GM13976 (cell line): ENCODE measurements at regions not wholly inside any gene's neighbourhood (a gene's known extent, or its start where the extent isn't known, plus 50 kb on each side); places are given as distances from the start of the nearest gene placed in this dataset.
"Not testable (repeated sequence)": the region's sequence is repeated elsewhere in the genome, so short reads cannot be mapped to it uniquely, and the experiment has no call there.

Source experiments
- DNase-seq: peaks from one replicate; pipeline ENCODE4 v3.0.0; 2012; ENCODE audit warnings: low spot score
- CTCF ChIP-seq: IDR thresholded peaks from 2 replicates; pipeline ENCODE4 v1.5.1; 2012; ENCODE audit warnings: borderline replicate concordance, mild to moderate bottlenecking; ENCODE audit not compliant: insufficient read depth; ENCODE audit errors: extremely low read depth, missing control alignments, control extremely low read depth
- in situ Hi-C: fragments of 300-500 bp; cut with MboI; formaldehyde crosslinking; loops from one replicate; pipeline ENCODE4 v1.12.0; 2022; ENCODE audit warnings: low sequenced_read_pairs, mixed read lengths, inconsistent platforms; ENCODE audit not compliant: unreplicated experiment

DNA sequence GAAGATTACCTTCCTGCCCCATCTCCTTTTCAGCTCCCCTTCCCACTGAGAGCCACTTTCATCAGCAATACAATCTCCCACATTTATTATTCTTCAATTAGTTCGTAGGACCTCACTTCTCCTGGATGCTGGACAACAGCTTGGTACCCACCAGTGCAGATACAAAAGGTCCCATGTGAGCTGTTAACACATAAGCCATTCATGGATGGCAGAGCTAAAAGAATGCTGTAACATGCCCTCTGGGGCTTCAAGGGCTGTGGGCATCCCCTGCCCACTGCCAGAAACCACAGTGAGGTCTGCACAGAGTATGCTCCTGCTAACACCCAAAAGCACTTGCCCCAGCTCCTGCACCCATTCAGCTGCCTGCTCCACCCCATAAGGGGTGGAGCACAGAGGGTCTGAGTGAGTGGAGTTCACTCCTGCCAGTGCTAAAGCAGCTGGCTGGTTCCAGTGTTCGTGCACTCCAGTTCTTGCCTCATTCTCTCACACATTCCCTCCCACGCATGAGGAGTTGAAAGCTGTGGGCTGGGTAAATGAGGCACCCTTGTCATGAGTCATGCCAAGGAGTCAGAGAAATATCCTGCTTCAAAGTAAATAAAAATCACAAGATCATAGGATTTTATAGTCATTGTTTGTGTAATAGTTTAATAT lies 305.9 kb upstream of the TMEFF2 start:
- TF ChIP-seq CTCF = no peak
- in situ Hi-C loops = no loop called here
- DNase-seq = no peak

- in situ Hi-C loops = no loop called here
These were observed 304.7 kb upstream of the TMEFF2 start for GRCh38 chr2:192499476-192499875.

DNA sequence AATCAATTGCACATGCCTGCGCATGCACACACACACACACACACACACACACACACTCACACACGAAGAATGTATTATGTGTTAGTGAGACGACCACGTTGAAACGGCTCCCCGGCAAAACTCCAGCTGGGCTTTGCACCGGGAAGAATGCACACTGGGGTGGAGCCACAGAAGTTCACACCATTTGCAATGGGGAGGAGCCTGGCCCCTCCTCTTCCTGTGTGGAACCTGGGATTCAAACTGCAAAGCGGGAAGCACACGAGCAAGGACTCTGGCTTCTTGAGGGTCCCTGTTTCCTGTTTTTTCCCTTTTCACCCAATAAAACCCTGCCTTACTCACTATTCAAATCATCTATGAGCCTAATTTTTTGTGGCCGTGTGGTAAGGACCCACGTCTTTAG lies 304.0 kb upstream of the TMEFF2 start:
- in situ Hi-C loops = no loop called here
- TF ChIP-seq CTCF = no peak
- DNase-seq = no peak

More at GRCh38 chr2:192499476-192499875, 304.7 kb upstream of the TMEFF2 start:
- no peak for TF ChIP-seq CTCF
- no peak for DNase-seq

- in situ Hi-C loops, DNase-seq: not testable (repeated sequence)
These were observed 293.4 kb upstream of the TMEFF2 start for GRCh38 chr2:192488158-192488557.

- DNase-seq = no peak
- in situ Hi-C loops = no loop called here
- TF ChIP-seq CTCF = no peak
These were observed 292.9 kb upstream of the TMEFF2 start for GRCh38 chr2:192487636-192488035.

DNA sequence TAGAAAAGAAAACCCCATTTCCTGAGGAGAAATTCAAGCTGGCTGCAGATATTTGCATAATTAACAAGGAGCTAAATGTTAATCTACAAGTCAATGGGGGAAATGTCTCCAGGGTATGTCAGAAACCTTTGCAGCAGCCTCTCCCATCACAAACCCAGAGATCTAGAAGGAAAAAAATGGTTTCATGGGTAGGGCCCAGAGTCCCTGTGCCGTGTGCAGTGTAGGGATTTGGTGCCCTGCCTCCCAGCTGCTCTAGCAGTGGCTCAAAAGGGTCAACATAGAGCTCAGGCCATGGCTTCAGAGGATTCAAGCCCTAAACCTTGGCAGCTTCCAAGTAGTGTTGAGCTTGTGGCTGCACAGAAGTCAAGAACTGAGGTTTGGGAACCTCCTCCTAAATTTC lies 290.2 kb upstream of the TMEFF2 start:
- in situ Hi-C loops = no loop called here
- no peak for TF ChIP-seq CTCF

DNA sequence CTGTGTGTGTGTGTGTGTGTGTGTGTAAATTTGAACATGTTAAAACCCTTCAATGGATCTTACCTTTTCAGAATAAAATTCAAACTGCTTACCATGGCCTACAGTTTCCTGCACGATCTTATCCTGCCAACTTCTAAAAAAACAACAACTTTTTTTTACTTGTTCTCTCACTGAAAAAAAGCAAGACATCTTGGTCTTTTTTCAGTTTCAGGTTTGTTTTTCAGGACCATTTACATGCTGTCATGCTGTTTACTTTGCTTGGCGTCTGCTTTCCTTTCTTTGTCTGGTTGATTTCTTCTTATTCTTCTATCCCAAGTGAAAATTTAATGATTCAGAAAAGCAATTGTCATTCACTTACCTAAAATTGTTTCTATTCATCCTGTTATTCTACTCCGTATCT lies 286.3 kb upstream of the TMEFF2 start:
- in situ Hi-C loops = no loop called here
- no peak for TF ChIP-seq CTCF
- no peak for DNase-seq

More for the DNA sequence above, 290.2 kb upstream of the TMEFF2 start:
- no peak for DNase-seq
